Heart left ventricle (tissue), 13 donors: ENCODE measurements at regions not wholly inside any gene's neighbourhood (a gene's known extent, or its start where the extent isn't known, plus 50 kb on each side); places are given as distances from the start of the nearest gene placed in this dataset.

Source experiments
- CTCF ChIP-seq, 12 donors: fragments of 200-600 bp; sonication (generic) in 4 of 12; IDR thresholded peaks; one replicate each; pipeline versions ENCODE4 v1.5.0 to v1.8.0; 2018 to 2022; ENCODE audit warnings: antibody characterized with exemption in 12 of 12, mild to moderate bottlenecking in 5 of 12
- POLR2A ChIP-seq, 2 donors: fragments of 450-650 bp; IDR thresholded peaks; one replicate each; pipeline ENCODE4 v1.6.1; 2017; ENCODE audit warnings: antibody characterized with exemption in 2 of 2, mild to moderate bottlenecking in 2 of 2, moderate library complexity in 2 of 2
- donor health status: ischemic (EF 13 %, LVEDD 7.1; RV severe dilation, severe dysfunction).
- donor health status: DM: no; HTN: yes; CAD: no.
- donor health status: DM: no; HTN: no; CAD: no.
- donor health status: ischemic (EF 25% LVEDD 6.9; RV normal size, moderate dysfunction).
- donor health status: ischemic (EF 25% LVEDD 5.7; RV mildly dilated, moderate dysfunction).
- donor health status: ischemic (EF 35%, LVEDD 5.7; RV mildly dilated, moderate dysfunction).
- donor health status: nonischemic (EF 11% LVEDD 7.7; RV severe dilation, severe dysfunction).
- donor health status: DM: yes; HTN: yes; CAD: no.
- donor health status: PGD.
- donor health status: ischemic (EF 29% LVEDD 5.4; RV normal size, mild dysfunction).
- donor health status: nonischemic (EF 23%, LVEDD 6.1; RV moderate dilation, normal function).

DNA sequence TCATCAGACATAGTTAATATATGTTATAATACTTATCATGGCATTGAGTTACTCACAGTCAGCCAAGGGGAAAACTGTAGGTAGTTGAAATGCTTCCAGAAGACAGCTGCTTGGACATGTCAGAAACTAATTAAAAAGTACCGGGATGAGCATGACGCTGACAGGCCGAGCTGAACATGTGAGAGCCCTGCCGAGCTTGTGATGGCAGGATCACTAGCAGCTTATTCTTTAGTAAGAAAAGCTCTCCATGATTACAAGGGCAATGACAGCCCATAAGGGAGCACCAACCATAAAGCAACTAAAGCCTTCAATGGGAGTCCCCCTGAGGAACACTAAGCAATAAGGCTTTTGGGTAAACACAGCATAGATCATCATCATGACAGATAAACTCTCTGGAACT is 435.6 kb downstream of the TLL1 start:
- TF ChIP-seq CTCF (IDR thresholded peaks at IDR 0.05) (no peak), POLR2A (IDR thresholded peaks at IDR 0.05) (no peak)
